ENCODE measurements at regions not wholly inside any gene's neighbourhood (a gene's known extent, or its start where the extent isn't known, plus 50 kb on each side); places are given as distances from the start of the nearest gene placed in this dataset.

- TF ChIP-seq POLR2A (IDR thresholded peaks at IDR 0.05; ENCODE audit: low read depth, low read length) (no peak), POLR2AphosphoS5 (IDR thresholded peaks at IDR 0.05; ENCODE audit: low read depth, low read length) (no peak)
These were observed 311.5 kb upstream of the ROBO2 start for GRCh38 chr3:76728426-76728825.
